ENCODE measurements at regions not wholly inside any gene's neighbourhood (a gene's known extent, or its start where the extent isn't known, plus 50 kb on each side); places are given as distances from the start of the nearest gene placed in this dataset.
A peak's percentile ranks its signal among the peaks of the same experiment; 100 is the strongest.

GRCh38 chr13:81577601-81578195, 1236.8 kb upstream of the SPRY2 start:
- Histone ChIP-seq H3K4me1 (peaks cover 0 to 9% (median 4%) of the 10 kb centered on the region in 4 donors), H3K27ac (no peak overlapping the region), H3K4me3 (no peak overlapping the region), H3K36me3 (no peaks in the 10 kb centered on the region), H3K27me3 (no peaks in the 10 kb centered on the region), H3K9me3 (no peaks in the 10 kb centered on the region)
- WGBS, 2 donors: 27 to 36% methylated on average over 2 of the region's 2 CpGs
- intact Hi-C loops (cut with DNase I): no loop called here
- DNase-seq: no peak
- TF ChIP-seq CTCF (IDR thresholded peaks at IDR 0.05) (no peak), POLR2AphosphoS5 (IDR thresholded peaks at IDR 0.05) (no peak)

GRCh38 chr13:81568824-81569223, 1227.9 kb upstream of the SPRY2 start:
- H3K4me1 ChIP-seq: no peaks in the 10 kb centered on the region
- no peaks in the 10 kb centered on the region for H3K27me3 ChIP-seq
- H3K36me3 ChIP-seq: no peaks in the 10 kb centered on the region
- no peak overlapping the region for H3K27ac ChIP-seq
- TF ChIP-seq POLR2AphosphoS5 (IDR thresholded peaks at IDR 0.05) (no peak), CTCF (IDR thresholded peaks at IDR 0.05) (no peak), POLR2A (IDR thresholded peaks at IDR 0.05) (no peak), EP300 (IDR thresholded peaks at IDR 0.05) (no peak)
- 62 to 67% methylated on average over 3 of the region's 3 CpGs for WGBS, 2 donors
- H3K9me3 ChIP-seq: no peaks in the 10 kb centered on the region
- H3K4me3 ChIP-seq: no peak overlapping the region
- intact Hi-C loops (cut with DNase I): no loop called here
- no peak for DNase-seq

- DNase-seq: no peak
- H3K36me3 ChIP-seq: no peaks in the 10 kb centered on the region
- no peak overlapping the region for H3K27ac ChIP-seq
- WGBS, 2 donors: 92 to 95% methylated on average over 1 of the region's 1 CpG
- intact Hi-C loops (cut with DNase I): no loop called here
- no peak for TF ChIP-seq POLR2A (IDR thresholded peaks at IDR 0.05)
- no peak for TF ChIP-seq POLR2AphosphoS5 (IDR thresholded peaks at IDR 0.05)
- no peak for TF ChIP-seq EP300 (IDR thresholded peaks at IDR 0.05)
- no peak for TF ChIP-seq CTCF (IDR thresholded peaks at IDR 0.05)
- no peak overlapping the region for H3K4me3 ChIP-seq
- no peaks in the 10 kb centered on the region for H3K9me3 ChIP-seq
- no peaks in the 10 kb centered on the region for H3K27me3 ChIP-seq
- H3K4me1 ChIP-seq: peaks cover 0 to 15% (median 0%) of the 10 kb centered on the region in 4 donors
Measured at GRCh38 chr13:81565849-81566248, 1224.9 kb upstream of the SPRY2 start.

GRCh38 chr13:81563091-81563490, 1222.2 kb upstream of the SPRY2 start:
- H3K4me3 ChIP-seq: no peak overlapping the region
- DNase-seq: no peak
- no peaks in the 10 kb centered on the region for H3K27me3 ChIP-seq
- H3K27ac ChIP-seq: peak overlapping the region in 1 of 4 donors; percentile 45
- H3K36me3 ChIP-seq: no peaks in the 10 kb centered on the region
- no peaks in the 10 kb centered on the region for H3K9me3 ChIP-seq
- intact Hi-C loops (cut with DNase I): no loop called here
- peaks cover 0 to 15% (median 0%) of the 10 kb centered on the region in 4 donors for H3K4me1 ChIP-seq
- TF ChIP-seq POLR2A (IDR thresholded peaks at IDR 0.05): no peak
- no peak for TF ChIP-seq POLR2AphosphoS5 (IDR thresholded peaks at IDR 0.05)
- no peak for TF ChIP-seq EP300 (IDR thresholded peaks at IDR 0.05)
- TF ChIP-seq CTCF (IDR thresholded peaks at IDR 0.05): no peak

GRCh38 chr13:81562598-81562997, 1221.7 kb upstream of the SPRY2 start:
- H3K27me3 ChIP-seq: no peaks in the 10 kb centered on the region
- intact Hi-C loops (cut with DNase I): no loop called here
- no peak overlapping the region for H3K4me3 ChIP-seq
- H3K36me3 ChIP-seq: no peaks in the 10 kb centered on the region
- H3K27ac ChIP-seq: peak overlapping the region in 1 of 4 donors; percentile 45
- DNase-seq: no peak
- peaks cover 0 to 15% (median 0%) of the 10 kb centered on the region in 4 donors for H3K4me1 ChIP-seq
- no peaks in the 10 kb centered on the region for H3K9me3 ChIP-seq
- 56 to 76% methylated on average over 2 of the region's 2 CpGs for WGBS, 2 donors
- TF ChIP-seq POLR2A (IDR thresholded peaks at IDR 0.05): no peak
- TF ChIP-seq CTCF (IDR thresholded peaks at IDR 0.05): no peak
- TF ChIP-seq EP300 (IDR thresholded peaks at IDR 0.05): peak in 1 of 4 donors; percentile 54
- TF ChIP-seq POLR2AphosphoS5 (IDR thresholded peaks at IDR 0.05): peak in 2 of 4 donors; percentile 36 to 66

Measured in sigmoid colon (tissue), 6 donors.